Choroid plexus epithelial cell (primary cell): ENCODE measurements at regions not wholly inside any gene's neighbourhood (a gene's known extent, or its start where the extent isn't known, plus 50 kb on each side); places are given as distances from the start of the nearest gene placed in this dataset.
A peak's percentile ranks its signal among the peaks of the same experiment; 100 is the strongest.

Source experiments
- DNase-seq: peaks from one replicate; pipeline ENCODE4 v3.0.0-alpha.2; 2010; ENCODE audit warnings: low read depth
- H3K4me3 ChIP-seq: 2 replicates; pipeline ENCODE4 v1.5.1; 2011; ENCODE audit warnings: low read depth, mild to moderate bottlenecking, control low read depth, low read length, moderate library complexity
- CTCF ChIP-seq: conservative IDR thresholded peaks from 2 replicates; pipeline ENCODE4 v1.5.1; 2011; ENCODE audit warnings: low read depth, mild to moderate bottlenecking, control low read depth, inconsistent platforms, low read length, moderate library complexity

GRCh38 chr3:156606729-156607128 is 51.8 kb upstream of the SSR3 start:
- no peak overlapping the region for H3K4me3 ChIP-seq
- TF ChIP-seq CTCF, result no peak
- DNase-seq, result no peak

- no peak for TF ChIP-seq CTCF
- DNase-seq, result peak; percentile 82
- H3K4me3 ChIP-seq, result peak overlapping the region; percentile 55
Measured at GRCh38 chr3:156605686-156606605, 51.0 kb upstream of the SSR3 start.

- TF ChIP-seq CTCF, result no peak
- H3K4me3 ChIP-seq, result no peak overlapping the region
- DNase-seq, result no peak
Measured at GRCh38 chr3:156604642-156605144, 49.8 kb upstream of the SSR3 start.
